ENCODE measurements at regions not wholly inside any gene's neighbourhood (a gene's known extent, or its start where the extent isn't known, plus 50 kb on each side); places are given as distances from the start of the nearest gene placed in this dataset.

DNA sequence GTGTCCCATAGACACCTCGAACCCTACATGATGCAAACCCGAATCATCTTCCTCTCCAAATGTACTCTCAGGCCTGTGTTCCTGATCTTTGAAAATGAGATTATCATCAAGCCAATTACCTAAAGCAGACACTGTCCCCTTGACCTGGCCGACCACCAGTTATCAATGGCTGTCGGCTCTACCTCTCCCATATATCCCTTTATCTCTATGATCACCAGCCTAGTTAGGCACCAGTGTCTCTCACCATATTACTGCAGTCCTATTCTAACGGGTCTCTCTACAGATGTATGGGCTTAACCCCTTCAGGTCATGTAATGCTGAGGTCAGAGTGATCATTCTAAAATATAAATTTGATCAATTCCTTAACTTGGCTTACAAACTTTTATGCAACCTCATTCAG, 234.9 kb upstream of the MARCKS start:
- TF ChIP-seq, protein P1, sequence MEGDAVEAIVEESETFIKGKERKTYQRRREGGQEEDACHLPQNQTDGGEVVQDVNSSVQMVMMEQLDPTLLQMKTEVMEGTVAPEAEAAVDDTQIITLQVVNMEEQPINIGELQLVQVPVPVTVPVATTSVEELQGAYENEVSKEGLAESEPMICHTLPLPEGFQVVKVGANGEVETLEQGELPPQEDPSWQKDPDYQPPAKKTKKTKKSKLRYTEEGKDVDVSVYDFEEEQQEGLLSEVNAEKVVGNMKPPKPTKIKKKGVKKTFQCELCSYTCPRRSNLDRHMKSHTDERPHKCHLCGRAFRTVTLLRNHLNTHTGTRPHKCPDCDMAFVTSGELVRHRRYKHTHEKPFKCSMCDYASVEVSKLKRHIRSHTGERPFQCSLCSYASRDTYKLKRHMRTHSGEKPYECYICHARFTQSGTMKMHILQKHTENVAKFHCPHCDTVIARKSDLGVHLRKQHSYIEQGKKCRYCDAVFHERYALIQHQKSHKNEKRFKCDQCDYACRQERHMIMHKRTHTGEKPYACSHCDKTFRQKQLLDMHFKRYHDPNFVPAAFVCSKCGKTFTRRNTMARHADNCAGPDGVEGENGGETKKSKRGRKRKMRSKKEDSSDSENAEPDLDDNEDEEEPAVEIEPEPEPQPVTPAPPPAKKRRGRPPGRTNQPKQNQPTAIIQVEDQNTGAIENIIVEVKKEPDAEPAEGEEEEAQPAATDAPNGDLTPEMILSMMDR (conservative IDR thresholded peaks at IDR 0.05) = no peak
- TF ChIP-seq ZFX (IDR thresholded peaks at IDR 0.05) = no peak

Measured in C4-2B (cell line).